ENCODE measurements at regions not wholly inside any gene's neighbourhood (a gene's known extent, or its start where the extent isn't known, plus 50 kb on each side); places are given as distances from the start of the nearest gene placed in this dataset.

GRCh38 chr2:185373229-185373628, 365.4 kb upstream of the FSIP2 start:
- no peak for TF ChIP-seq CTCF (IDR thresholded peaks at IDR 0.05)
- TF ChIP-seq POLR2A (IDR thresholded peaks at IDR 0.05) = no peak

All from body of pancreas (tissue), 4 donors.